SK-N-SH (cell line): ENCODE measurements at regions not wholly inside any gene's neighbourhood (a gene's known extent, or its start where the extent isn't known, plus 50 kb on each side); places are given as distances from the start of the nearest gene placed in this dataset.

Experiments used
- FOXM1 ChIP-seq: IDR thresholded peaks from 2 replicates; pipeline ENCODE4 v1.4.0; 2012; ENCODE audit warnings: low read depth, mild to moderate bottlenecking
- TEAD4 ChIP-seq: IDR thresholded peaks from 2 replicates; pipeline ENCODE4 v1.4.0; 2012; ENCODE audit warnings: mild to moderate bottlenecking, borderline replicate concordance; ENCODE audit not compliant: insufficient read depth
- TF ChIP-seq, protein P1 (sequence below): fragments of 200-600 bp; sonication (generic); IDR thresholded peaks from 2 replicates; pipeline ENCODE4 v1.6.1; 2017; ENCODE audit warnings: antibody characterized with exemption, mild to moderate bottlenecking, moderate library complexity

DNA sequence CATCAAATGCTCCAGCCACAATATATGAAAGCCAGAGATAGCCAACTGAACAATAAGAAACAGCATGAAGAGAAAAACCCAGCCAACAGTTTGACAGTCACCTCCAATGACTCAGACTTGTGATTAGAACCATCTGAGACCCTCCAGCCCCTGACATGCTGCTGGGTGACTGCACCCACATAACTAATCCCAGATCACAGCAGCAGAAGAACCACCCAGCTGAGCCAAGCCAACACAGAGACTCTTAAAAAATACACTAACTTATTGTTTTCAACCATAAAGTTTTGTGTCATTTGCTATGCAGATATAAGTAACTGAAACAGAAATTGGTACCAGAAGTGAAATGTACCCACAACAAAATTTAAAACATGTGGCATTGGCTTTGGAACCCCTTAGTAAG lies 314.3 kb upstream of the DYNLRB2 start:
- TF ChIP-seq TEAD4: no peak
- TF ChIP-seq, protein P1, sequence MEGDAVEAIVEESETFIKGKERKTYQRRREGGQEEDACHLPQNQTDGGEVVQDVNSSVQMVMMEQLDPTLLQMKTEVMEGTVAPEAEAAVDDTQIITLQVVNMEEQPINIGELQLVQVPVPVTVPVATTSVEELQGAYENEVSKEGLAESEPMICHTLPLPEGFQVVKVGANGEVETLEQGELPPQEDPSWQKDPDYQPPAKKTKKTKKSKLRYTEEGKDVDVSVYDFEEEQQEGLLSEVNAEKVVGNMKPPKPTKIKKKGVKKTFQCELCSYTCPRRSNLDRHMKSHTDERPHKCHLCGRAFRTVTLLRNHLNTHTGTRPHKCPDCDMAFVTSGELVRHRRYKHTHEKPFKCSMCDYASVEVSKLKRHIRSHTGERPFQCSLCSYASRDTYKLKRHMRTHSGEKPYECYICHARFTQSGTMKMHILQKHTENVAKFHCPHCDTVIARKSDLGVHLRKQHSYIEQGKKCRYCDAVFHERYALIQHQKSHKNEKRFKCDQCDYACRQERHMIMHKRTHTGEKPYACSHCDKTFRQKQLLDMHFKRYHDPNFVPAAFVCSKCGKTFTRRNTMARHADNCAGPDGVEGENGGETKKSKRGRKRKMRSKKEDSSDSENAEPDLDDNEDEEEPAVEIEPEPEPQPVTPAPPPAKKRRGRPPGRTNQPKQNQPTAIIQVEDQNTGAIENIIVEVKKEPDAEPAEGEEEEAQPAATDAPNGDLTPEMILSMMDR: no peak
- no peak for TF ChIP-seq FOXM1
